Panc1 (cell line): ENCODE measurements at regions not wholly inside any gene's neighbourhood (a gene's known extent, or its start where the extent isn't known, plus 50 kb on each side); places are given as distances from the start of the nearest gene placed in this dataset.

Experiments
- POLR2AphosphoS5 ChIP-seq: IDR thresholded peaks from 2 replicates; pipeline ENCODE4 v1.6.1; 2012; ENCODE audit warnings: mild to moderate bottlenecking, low read depth, low read length, moderate library complexity
- TF ChIP-seq, protein P1 (sequence below): fragments of 450-650 bp; IDR thresholded peaks from 2 replicates; pipeline ENCODE4 v1.5.1; 2017; ENCODE audit warnings: mild to moderate bottlenecking
- TF ChIP-seq, protein P2 (sequence below), 2 experiments: IDR thresholded peaks; 2 replicates each; pipeline ENCODE4 v1.6.1; 2011 to 2012; ENCODE audit warnings: low read depth in 2 of 2, control low read depth in 1 of 2, low read length in 1 of 2, mild to moderate bottlenecking in 1 of 2, moderate library complexity in 1 of 2; ENCODE audit not compliant: insufficient read depth in 1 of 2

DNA sequence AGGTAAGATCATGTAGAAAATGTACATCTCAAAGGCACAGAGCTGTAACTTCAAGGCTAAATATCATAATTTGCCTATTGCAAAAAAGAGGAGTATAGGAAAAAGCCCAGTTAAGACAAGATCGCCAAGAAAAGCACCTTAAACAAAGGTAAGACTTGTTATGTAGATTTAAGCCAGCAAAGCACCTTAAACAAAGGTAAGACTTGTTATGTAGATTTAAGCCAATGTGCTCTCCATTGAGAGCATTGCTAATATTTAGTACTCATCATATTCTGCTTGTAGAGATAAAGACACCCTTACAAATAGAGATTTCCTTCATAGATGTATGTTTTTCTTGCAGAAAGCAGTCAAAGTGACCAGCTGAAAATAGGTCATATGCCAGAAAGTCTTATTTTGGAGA is 115.8 kb downstream of the ADAM29 start:
- TF ChIP-seq, protein P1, sequence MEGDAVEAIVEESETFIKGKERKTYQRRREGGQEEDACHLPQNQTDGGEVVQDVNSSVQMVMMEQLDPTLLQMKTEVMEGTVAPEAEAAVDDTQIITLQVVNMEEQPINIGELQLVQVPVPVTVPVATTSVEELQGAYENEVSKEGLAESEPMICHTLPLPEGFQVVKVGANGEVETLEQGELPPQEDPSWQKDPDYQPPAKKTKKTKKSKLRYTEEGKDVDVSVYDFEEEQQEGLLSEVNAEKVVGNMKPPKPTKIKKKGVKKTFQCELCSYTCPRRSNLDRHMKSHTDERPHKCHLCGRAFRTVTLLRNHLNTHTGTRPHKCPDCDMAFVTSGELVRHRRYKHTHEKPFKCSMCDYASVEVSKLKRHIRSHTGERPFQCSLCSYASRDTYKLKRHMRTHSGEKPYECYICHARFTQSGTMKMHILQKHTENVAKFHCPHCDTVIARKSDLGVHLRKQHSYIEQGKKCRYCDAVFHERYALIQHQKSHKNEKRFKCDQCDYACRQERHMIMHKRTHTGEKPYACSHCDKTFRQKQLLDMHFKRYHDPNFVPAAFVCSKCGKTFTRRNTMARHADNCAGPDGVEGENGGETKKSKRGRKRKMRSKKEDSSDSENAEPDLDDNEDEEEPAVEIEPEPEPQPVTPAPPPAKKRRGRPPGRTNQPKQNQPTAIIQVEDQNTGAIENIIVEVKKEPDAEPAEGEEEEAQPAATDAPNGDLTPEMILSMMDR: no peak
- TF ChIP-seq POLR2AphosphoS5: no peak
- TF ChIP-seq, protein P2, sequence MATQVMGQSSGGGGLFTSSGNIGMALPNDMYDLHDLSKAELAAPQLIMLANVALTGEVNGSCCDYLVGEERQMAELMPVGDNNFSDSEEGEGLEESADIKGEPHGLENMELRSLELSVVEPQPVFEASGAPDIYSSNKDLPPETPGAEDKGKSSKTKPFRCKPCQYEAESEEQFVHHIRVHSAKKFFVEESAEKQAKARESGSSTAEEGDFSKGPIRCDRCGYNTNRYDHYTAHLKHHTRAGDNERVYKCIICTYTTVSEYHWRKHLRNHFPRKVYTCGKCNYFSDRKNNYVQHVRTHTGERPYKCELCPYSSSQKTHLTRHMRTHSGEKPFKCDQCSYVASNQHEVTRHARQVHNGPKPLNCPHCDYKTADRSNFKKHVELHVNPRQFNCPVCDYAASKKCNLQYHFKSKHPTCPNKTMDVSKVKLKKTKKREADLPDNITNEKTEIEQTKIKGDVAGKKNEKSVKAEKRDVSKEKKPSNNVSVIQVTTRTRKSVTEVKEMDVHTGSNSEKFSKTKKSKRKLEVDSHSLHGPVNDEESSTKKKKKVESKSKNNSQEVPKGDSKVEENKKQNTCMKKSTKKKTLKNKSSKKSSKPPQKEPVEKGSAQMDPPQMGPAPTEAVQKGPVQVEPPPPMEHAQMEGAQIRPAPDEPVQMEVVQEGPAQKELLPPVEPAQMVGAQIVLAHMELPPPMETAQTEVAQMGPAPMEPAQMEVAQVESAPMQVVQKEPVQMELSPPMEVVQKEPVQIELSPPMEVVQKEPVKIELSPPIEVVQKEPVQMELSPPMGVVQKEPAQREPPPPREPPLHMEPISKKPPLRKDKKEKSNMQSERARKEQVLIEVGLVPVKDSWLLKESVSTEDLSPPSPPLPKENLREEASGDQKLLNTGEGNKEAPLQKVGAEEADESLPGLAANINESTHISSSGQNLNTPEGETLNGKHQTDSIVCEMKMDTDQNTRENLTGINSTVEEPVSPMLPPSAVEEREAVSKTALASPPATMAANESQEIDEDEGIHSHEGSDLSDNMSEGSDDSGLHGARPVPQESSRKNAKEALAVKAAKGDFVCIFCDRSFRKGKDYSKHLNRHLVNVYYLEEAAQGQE (IDR thresholded peaks at IDR 0.05; ENCODE audit: insufficient read depth in 1 of 2, low read depth in 2 of 2, low read length in 1 of 2): no peak
